ENCODE measurements at regions not wholly inside any gene's neighbourhood (a gene's known extent, or its start where the extent isn't known, plus 50 kb on each side); places are given as distances from the start of the nearest gene placed in this dataset.

GRCh38 chr14:99078426-99078825 is 193.6 kb downstream of the BCL11B start:
- intact Hi-C loops (cut with DNase I, micrococcal nuclease): no loop called here
- no peak for DNase-seq
- ATAC-seq: no peak

GRCh38 chr14:99079061-99079727 is 192.8 kb downstream of the BCL11B start:
- ATAC-seq: no peak
- no peak for DNase-seq
- intact Hi-C loops (cut with DNase I, micrococcal nuclease): no loop called here

- intact Hi-C loops (cut with DNase I, micrococcal nuclease): no loop called here
- DNase-seq (no peak), ATAC-seq (no peak)
These were observed 191.7 kb downstream of the BCL11B start for GRCh38 chr14:99080306-99080705.

GRCh38 chr14:99081156-99081765 is 190.7 kb downstream of the BCL11B start:
- ATAC-seq (no peak), DNase-seq (no peak)
- intact Hi-C loops (cut with DNase I, micrococcal nuclease): no loop called here

GRCh38 chr14:99081880-99082279 is 190.1 kb downstream of the BCL11B start:
- ATAC-seq (no peak), DNase-seq (no peak)
- intact Hi-C loops (cut with DNase I, micrococcal nuclease): no loop called here

GRCh38 chr14:99093532-99094517 is 178.2 kb downstream of the BCL11B start:
- DNase-seq: no peak
- ATAC-seq: no peak
- intact Hi-C loops (cut with DNase I, micrococcal nuclease): no loop called here

GRCh38 chr14:99094901-99095300 is 177.1 kb downstream of the BCL11B start:
- no peak for DNase-seq
- intact Hi-C loops (cut with DNase I, micrococcal nuclease): no loop called here
- no peak for ATAC-seq

GRCh38 chr14:99095369-99095768 is 176.6 kb downstream of the BCL11B start:
- no peak for DNase-seq
- ATAC-seq: no peak
- intact Hi-C loops (cut with DNase I, micrococcal nuclease): no loop called here

- no peak for ATAC-seq
- no peak for DNase-seq
- intact Hi-C loops (cut with DNase I, micrococcal nuclease): no loop called here
These were observed 173.8 kb downstream of the BCL11B start for GRCh38 chr14:99098199-99098598.

GRCh38 chr14:99099051-99099787 is 172.8 kb downstream of the BCL11B start:
- DNase-seq (no peak), ATAC-seq (no peak)
- intact Hi-C loops (cut with DNase I, micrococcal nuclease): no loop called here

GRCh38 chr14:99100497-99101270 is 171.3 kb downstream of the BCL11B start:
- intact Hi-C loops (cut with DNase I, micrococcal nuclease): no loop called here
- ATAC-seq: no peak

GRCh38 chr14:99101855-99102461 is 170.0 kb downstream of the BCL11B start:
- ATAC-seq (no peak), DNase-seq (no peak)
- intact Hi-C loops (cut with DNase I, micrococcal nuclease): no loop called here

More at GRCh38 chr14:99100497-99101270, 171.3 kb downstream of the BCL11B start:
- DNase-seq: no peak

GRCh38 chr14:99116741-99117295 is 155.2 kb downstream of the BCL11B start:
- intact Hi-C loops (cut with DNase I, micrococcal nuclease): no loop called here
- DNase-seq (no peak), ATAC-seq (no peak)

GRCh38 chr14:99117671-99118045 is 154.3 kb downstream of the BCL11B start:
- intact Hi-C loops (cut with DNase I, micrococcal nuclease): no loop called here
- ATAC-seq (no peak), DNase-seq (no peak)

- intact Hi-C loops (cut with DNase I, micrococcal nuclease): no loop called here
These were observed 153.8 kb downstream of the BCL11B start for GRCh38 chr14:99118046-99118721.

GRCh38 chr14:99118946-99119345 is 153.1 kb downstream of the BCL11B start:
- intact Hi-C loops (cut with DNase I, micrococcal nuclease): no loop called here

More at GRCh38 chr14:99118046-99118721, 153.8 kb downstream of the BCL11B start:
- ATAC-seq (no peak), DNase-seq (no peak)

More at GRCh38 chr14:99118946-99119345, 153.1 kb downstream of the BCL11B start:
- ATAC-seq: no peak
- DNase-seq: no peak
